Mesendoderm (in vitro differentiated cells): ENCODE measurements at regions not wholly inside any gene's neighbourhood (a gene's known extent, or its start where the extent isn't known, plus 50 kb on each side); places are given as distances from the start of the nearest gene placed in this dataset.

Experiments used
- DNase-seq: peaks from one replicate; pipeline ENCODE4 v3.0.0; 2013
- H2AK5ac ChIP-seq: 2 replicates; pipeline ENCODE4 v1.6.1; 2013; ENCODE audit warnings: low read length, inconsistent platforms
- H2BK120ac ChIP-seq: 2 replicates; pipeline ENCODE4 v1.6.1; 2013; ENCODE audit warnings: low read depth, mild to moderate bottlenecking, low read length, moderate library complexity, mixed read lengths
- H2BK15ac ChIP-seq: replicated peaks from 2 replicates; pipeline ENCODE4 v1.6.1; 2013; ENCODE audit warnings: low read depth, mild to moderate bottlenecking, moderate library complexity
- H2BK5ac ChIP-seq: 2 replicates; pipeline ENCODE4 v1.6.1; 2013; ENCODE audit warnings: low read length, inconsistent platforms
- H3K18ac ChIP-seq: 2 replicates; pipeline ENCODE4 v1.6.1; 2013; ENCODE audit warnings: mild to moderate bottlenecking, low read length, mixed read lengths
- H3K23ac ChIP-seq: one replicate; pipeline ENCODE4 v1.6.1; 2013; ENCODE audit warnings: low read length
- H3K27ac ChIP-seq: 2 replicates; pipeline ENCODE4 v1.5.1; 2013; ENCODE audit warnings: low read depth, mild to moderate bottlenecking, inconsistent platforms, low read length, moderate library complexity
- H3K27me3 ChIP-seq: 2 replicates; pipeline ENCODE4 v1.6.1; 2013; ENCODE audit warnings: low read length, control low read depth, mild to moderate bottlenecking, inconsistent platforms; ENCODE audit not compliant: insufficient read depth, poor library complexity
- H3K36me3 ChIP-seq: 2 replicates; pipeline ENCODE4 v1.6.1; 2013; ENCODE audit warnings: low read length, inconsistent platforms; ENCODE audit not compliant: control insufficient read depth, insufficient read depth
- H3K4ac ChIP-seq: one replicate; pipeline ENCODE4 v1.6.1; 2013; ENCODE audit warnings: low read depth, mild to moderate bottlenecking, low read length, moderate library complexity
- H3K4me1 ChIP-seq: 2 replicates; pipeline ENCODE4 v1.6.1; 2013; ENCODE audit warnings: low read depth, low read length, inconsistent platforms; ENCODE audit not compliant: control insufficient read depth
- H3K4me2 ChIP-seq: 2 replicates; pipeline ENCODE4 v1.6.1; 2013; ENCODE audit warnings: low read length
- H3K4me3 ChIP-seq: 2 replicates; pipeline ENCODE4 v1.5.1; 2013; ENCODE audit warnings: mild to moderate bottlenecking, low read length
- H3K56ac ChIP-seq: one replicate; pipeline ENCODE4 v1.6.1; 2013; ENCODE audit warnings: low read length
- H3K79me1 ChIP-seq: 2 replicates; pipeline ENCODE4 v1.6.1; 2013; ENCODE audit warnings: low read length, inconsistent platforms
- H3K79me2 ChIP-seq: 2 replicates; pipeline ENCODE4 v1.6.1; 2013; ENCODE audit warnings: mild to moderate bottlenecking, low read length; ENCODE audit not compliant: control insufficient read depth, insufficient read depth
- H3K9ac ChIP-seq: 2 replicates; pipeline ENCODE4 v1.6.1; 2013; ENCODE audit warnings: low read length, inconsistent platforms
- H4K5ac ChIP-seq: one replicate; pipeline ENCODE4 v1.6.1; 2013; ENCODE audit warnings: low read length
- H4K8ac ChIP-seq: one replicate; pipeline ENCODE4 v1.6.1; 2013; ENCODE audit warnings: low read depth, mild to moderate bottlenecking, control low read depth, low read length, moderate library complexity
- WGBS: extraction: QIAGEN DNeasy Blood & Tissue Kit; methylation state at CpG from one replicate; pipeline ENCODE4 v1.1.7; 2013; ENCODE audit warnings: low lambda C conversion rate, missing lambda C conversion rate; ENCODE audit not compliant: insufficient coverage; ENCODE audit errors: extremely low coverage; 5-methylcytosine and 5-hydroxymethylcytosine counted together

DNA sequence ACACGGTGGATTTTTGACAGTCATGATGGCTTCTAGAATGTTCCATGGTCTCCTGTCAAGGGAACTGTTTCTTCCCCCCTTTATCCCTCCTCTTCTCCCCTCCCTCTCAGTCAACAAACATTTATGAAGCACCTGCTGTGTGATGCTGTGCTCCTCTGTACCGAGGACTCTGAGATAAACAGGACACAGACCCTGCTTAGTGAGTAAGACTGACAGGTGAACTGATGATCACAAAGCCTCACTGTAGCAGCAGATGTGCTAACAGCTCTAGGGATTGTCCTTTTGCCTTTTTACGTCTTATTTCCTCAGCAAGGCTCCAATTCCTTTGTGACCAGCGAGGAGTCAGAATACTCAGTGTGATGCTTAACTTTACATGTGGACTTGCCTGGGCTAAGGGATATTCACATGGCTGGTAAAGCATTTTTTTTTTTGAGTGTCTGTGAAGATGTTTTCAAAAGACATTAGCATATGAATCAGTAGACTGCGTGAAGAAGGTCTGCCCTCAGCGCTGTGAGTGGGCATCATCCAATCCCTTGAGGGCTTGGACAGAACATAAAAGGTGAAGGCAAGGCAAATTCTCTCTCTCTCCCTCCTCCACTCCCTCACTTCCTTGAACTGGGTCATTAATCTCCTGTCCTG is 170.1 kb downstream of the ADRA2A start:
- Histone ChIP-seq H2BK120ac (no peak overlapping the region), H3K23ac (no peak overlapping the region), H3K9ac (no peak overlapping the region), H4K8ac (no peak overlapping the region), H3K18ac (no peak overlapping the region), H3K4me3 (no peak overlapping the region), H3K79me2 (no peaks in the 10 kb centered on the region), H3K36me3 (no peaks in the 10 kb centered on the region), H3K4ac (no peak overlapping the region), H2BK5ac (no peak overlapping the region), H3K79me1 (no peaks in the 10 kb centered on the region), H3K4me1 (no peaks in the 10 kb centered on the region), H2BK15ac (no peak overlapping the region), H3K4me2 (no peak overlapping the region), H3K27me3 (no peaks in the 10 kb centered on the region), H2AK5ac (no peak overlapping the region), H3K56ac (no peak overlapping the region), H3K27ac (no peak overlapping the region), H4K5ac (no peak overlapping the region)
- WGBS = no CpG with 5 or more reads among the region's 6 CpGs
- DNase-seq = no peak

DNA sequence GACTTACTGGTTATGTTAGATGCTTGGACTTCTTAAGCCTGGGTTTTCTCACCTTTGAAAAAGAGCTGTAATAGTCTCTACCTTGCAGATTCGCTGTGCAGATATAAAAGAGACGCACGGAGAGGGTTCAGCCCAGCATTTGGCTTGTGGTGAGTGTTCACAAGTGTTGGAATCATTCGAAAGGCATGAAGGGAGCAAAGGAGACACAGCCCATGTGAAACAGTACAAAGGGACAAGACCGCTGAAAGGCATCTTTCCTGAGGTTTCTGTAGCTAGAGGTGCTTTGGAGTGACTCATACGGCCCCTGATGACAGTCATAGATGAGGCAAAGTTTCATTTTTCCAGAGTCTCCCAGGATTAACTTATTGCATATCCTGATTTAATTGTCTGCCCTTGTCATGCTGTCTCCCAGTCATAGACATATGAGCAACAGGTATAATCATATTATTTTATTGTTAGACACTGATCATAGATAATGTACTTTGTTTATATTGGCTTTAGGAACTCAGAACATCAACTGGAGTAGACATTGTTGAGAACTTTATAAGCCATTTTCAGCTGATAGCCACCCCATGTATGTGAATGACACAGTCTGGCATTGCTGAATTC is 171.1 kb downstream of the ADRA2A start:
- H3K27me3 ChIP-seq = no peaks in the 10 kb centered on the region
- H3K79me2 ChIP-seq = no peaks in the 10 kb centered on the region
- H3K79me1 ChIP-seq = no peaks in the 10 kb centered on the region
- H2BK120ac ChIP-seq = no peak overlapping the region
- H4K5ac ChIP-seq = no peak overlapping the region
- no peaks in the 10 kb centered on the region for H3K36me3 ChIP-seq
- H2AK5ac ChIP-seq = no peak overlapping the region
- WGBS = no CpG with 5 or more reads among the region's 6 CpGs
- H2BK5ac ChIP-seq = no peak overlapping the region
- no peak overlapping the region for H3K23ac ChIP-seq
- H3K9ac ChIP-seq = no peak overlapping the region
- no peak overlapping the region for H4K8ac ChIP-seq
- no peak overlapping the region for H3K4me3 ChIP-seq
- no peak overlapping the region for H3K56ac ChIP-seq
- H3K18ac ChIP-seq = no peak overlapping the region
- no peak overlapping the region for H3K27ac ChIP-seq
- no peak overlapping the region for H3K4ac ChIP-seq
- no peaks in the 10 kb centered on the region for H3K4me1 ChIP-seq
- H3K4me2 ChIP-seq = no peak overlapping the region
- no peak overlapping the region for H2BK15ac ChIP-seq
- DNase-seq = no peak

DNA sequence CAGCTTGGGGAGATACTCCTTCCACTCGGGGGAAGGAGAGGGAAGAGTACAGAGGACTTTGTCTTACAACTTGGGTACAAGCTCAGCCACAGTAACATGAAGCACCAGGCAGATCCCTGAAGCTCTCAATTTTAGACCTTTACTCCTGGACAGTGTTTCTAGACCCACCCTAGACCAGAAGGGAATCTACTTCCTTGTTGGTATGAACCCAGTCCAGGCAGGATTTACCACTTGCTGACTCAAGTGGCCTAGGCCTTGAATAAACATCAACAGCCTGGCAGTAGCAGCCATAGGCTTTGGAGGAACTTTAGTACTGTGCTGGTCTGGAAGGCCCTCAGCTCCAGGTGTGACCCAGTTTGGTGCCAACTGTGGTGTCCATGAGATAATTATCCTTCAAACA is 173.1 kb downstream of the ADRA2A start:
- Histone ChIP-seq H3K4me3 (no peak overlapping the region), H3K23ac (no peak overlapping the region), H3K27ac (no peak overlapping the region), H2AK5ac (no peak overlapping the region), H3K36me3 (no peaks in the 10 kb centered on the region), H4K5ac (no peak overlapping the region), H3K79me2 (no peaks in the 10 kb centered on the region), H3K4me1 (no peaks in the 10 kb centered on the region), H3K79me1 (no peaks in the 10 kb centered on the region), H3K56ac (no peak overlapping the region), H3K18ac (no peak overlapping the region), H4K8ac (no peak overlapping the region), H3K4me2 (no peak overlapping the region), H3K4ac (no peak overlapping the region), H2BK120ac (no peak overlapping the region), H2BK5ac (no peak overlapping the region), H3K9ac (no peak overlapping the region), H2BK15ac (no peak overlapping the region), H3K27me3 (no peaks in the 10 kb centered on the region)
- DNase-seq = no peak
- WGBS = no CpG with 5 or more reads among the region's 1 CpG

DNA sequence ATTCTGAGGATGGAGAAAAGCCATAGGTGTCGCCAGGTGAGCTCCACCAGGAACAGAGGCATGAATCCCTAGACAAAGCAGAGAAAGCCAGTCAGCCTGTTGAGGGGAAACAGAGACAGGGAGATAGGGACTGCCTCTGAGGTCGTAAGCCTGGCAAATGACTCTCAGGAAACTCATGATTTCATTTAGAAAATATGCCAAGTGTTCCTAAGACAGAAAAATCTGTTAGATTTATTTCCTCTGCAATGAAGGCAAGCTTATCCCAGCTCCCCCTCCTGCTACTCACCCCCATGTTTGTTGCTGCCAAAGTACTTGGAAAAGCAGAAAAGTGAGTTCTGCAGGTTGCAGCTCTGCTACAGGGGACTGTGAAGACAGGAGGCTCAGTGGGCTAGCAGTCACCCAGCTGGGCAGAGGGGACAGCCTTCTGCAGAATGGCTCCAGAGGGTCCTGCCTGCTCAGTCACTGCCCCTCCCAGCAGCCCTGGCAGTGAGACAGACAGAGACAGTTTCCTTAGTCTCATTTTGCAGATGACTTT is 184.3 kb downstream of the ADRA2A start:
- no peak overlapping the region for H3K9ac ChIP-seq
- H3K4me3 ChIP-seq = no peak overlapping the region
- no peak overlapping the region for H3K27ac ChIP-seq
- H3K79me1 ChIP-seq = no peaks in the 10 kb centered on the region
- WGBS = no CpG with 5 or more reads among the region's 2 CpGs
- H3K18ac ChIP-seq = no peak overlapping the region
- H3K4me1 ChIP-seq = no peaks in the 10 kb centered on the region
- no peak overlapping the region for H2BK15ac ChIP-seq
- no peak overlapping the region for H2BK120ac ChIP-seq
- H3K56ac ChIP-seq = no peak overlapping the region
- H3K23ac ChIP-seq = no peak overlapping the region
- H3K27me3 ChIP-seq = no peaks in the 10 kb centered on the region
- H3K36me3 ChIP-seq = no peaks in the 10 kb centered on the region
- no peak overlapping the region for H2BK5ac ChIP-seq
- H2AK5ac ChIP-seq = no peak overlapping the region
- H4K8ac ChIP-seq = no peak overlapping the region
- no peaks in the 10 kb centered on the region for H3K79me2 ChIP-seq
- no peak overlapping the region for H4K5ac ChIP-seq
- no peak overlapping the region for H3K4me2 ChIP-seq
- no peak overlapping the region for H3K4ac ChIP-seq
- peak; percentile 30 for DNase-seq

DNA sequence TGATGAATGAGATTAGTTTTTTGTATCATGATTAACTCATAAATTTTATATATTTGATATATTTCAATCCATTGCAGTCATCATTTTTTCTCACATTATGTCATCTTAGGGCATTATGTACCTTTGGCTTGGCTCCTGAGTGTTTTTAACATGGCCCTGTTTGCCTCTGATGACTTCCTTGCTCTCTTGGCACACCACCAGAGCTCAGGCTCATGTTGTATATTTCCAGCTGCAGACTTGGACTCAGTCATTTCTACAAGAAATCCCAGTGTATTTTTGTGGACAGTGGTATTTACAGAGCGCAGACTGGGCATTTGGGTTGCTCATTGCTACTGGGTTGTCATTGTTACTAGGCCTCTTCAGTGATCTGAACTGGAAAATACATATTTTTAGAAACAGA is 188.5 kb downstream of the ADRA2A start:
- Histone ChIP-seq H3K4ac (no peak overlapping the region), H3K4me3 (no peak overlapping the region), H3K79me2 (no peaks in the 10 kb centered on the region), H2AK5ac (no peak overlapping the region), H3K27ac (no peak overlapping the region), H3K9ac (no peak overlapping the region), H2BK5ac (no peak overlapping the region), H3K27me3 (no peaks in the 10 kb centered on the region), H4K8ac (no peak overlapping the region), H3K56ac (no peak overlapping the region), H3K4me1 (no peaks in the 10 kb centered on the region), H3K36me3 (no peaks in the 10 kb centered on the region), H2BK120ac (no peak overlapping the region), H3K18ac (no peak overlapping the region), H3K79me1 (no peaks in the 10 kb centered on the region), H3K23ac (no peak overlapping the region), H3K4me2 (no peak overlapping the region), H4K5ac (no peak overlapping the region), H2BK15ac (no peak overlapping the region)
- DNase-seq = no peak
- no CpG with 5 or more reads among the region's 1 CpG for WGBS

DNA sequence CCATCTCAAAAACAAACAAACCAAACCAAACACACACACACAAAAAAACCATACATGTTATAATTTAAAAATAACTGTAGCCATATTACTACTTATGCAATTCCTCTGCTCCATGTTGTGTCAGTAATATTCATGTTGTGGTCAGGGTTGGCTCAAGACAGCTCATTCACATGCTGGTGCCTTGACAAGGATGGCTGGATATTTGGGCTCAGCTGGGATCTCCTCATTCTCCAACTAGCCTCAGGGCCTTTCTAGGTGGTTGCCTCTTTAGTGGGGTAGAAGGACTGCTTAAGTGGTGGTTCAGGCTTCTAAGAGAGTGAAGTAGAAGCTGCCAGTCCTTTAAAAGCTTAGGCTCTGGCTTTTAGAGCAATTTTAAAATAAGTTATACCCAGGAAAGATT is 189.3 kb downstream of the ADRA2A start:
- Histone ChIP-seq H3K36me3 (no peaks in the 10 kb centered on the region), H3K79me1 (no peaks in the 10 kb centered on the region), H3K27me3 (no peaks in the 10 kb centered on the region), H3K18ac (no peak overlapping the region), H4K8ac (no peak overlapping the region), H4K5ac (no peak overlapping the region), H3K23ac (no peak overlapping the region), H3K56ac (no peak overlapping the region), H3K4me2 (no peak overlapping the region), H2BK5ac (no peak overlapping the region), H3K4ac (no peak overlapping the region), H2AK5ac (no peak overlapping the region), H3K79me2 (no peaks in the 10 kb centered on the region), H2BK15ac (no peak overlapping the region), H3K4me3 (no peak overlapping the region), H2BK120ac (no peak overlapping the region), H3K27ac (no peak overlapping the region), H3K9ac (no peak overlapping the region), H3K4me1 (no peaks in the 10 kb centered on the region)
- DNase-seq = no peak
